Immature natural killer cell (primary cell): ENCODE measurements at regions not wholly inside any gene's neighbourhood (a gene's known extent, or its start where the extent isn't known, plus 50 kb on each side); places are given as distances from the start of the nearest gene placed in this dataset.

ENCODE experiments used
- DNase-seq, 3 donors: peaks; one replicate each; pipeline ENCODE4 v3.0.0; 2022; ENCODE audit warnings: mixed read lengths in 1 of 3
- H3K27ac Mint-ChIP-seq, 6 donors: one replicate each; pipeline ENCODE4 v1.8.0; 2020; ENCODE audit warnings: mixed read lengths in 6 of 6, mild to moderate bottlenecking in 5 of 6, inconsistent platforms in 4 of 6, moderate library complexity in 3 of 6
- H3K27me3 Mint-ChIP-seq, 3 donors: one replicate each; pipeline ENCODE4 v1.8.0; 2020 to 2021; ENCODE audit warnings: low read depth in 3 of 3, mild to moderate bottlenecking in 3 of 3, mixed read lengths in 3 of 3, moderate library complexity in 3 of 3, inconsistent platforms in 1 of 3
- H3K36me3 Mint-ChIP-seq, 3 donors: one replicate each; pipeline ENCODE4 v1.8.0; 2020; ENCODE audit warnings: mixed read lengths in 3 of 3, inconsistent platforms in 2 of 3, mild to moderate bottlenecking in 2 of 3
- H3K4me1 Mint-ChIP-seq, 2 donors: one replicate each; pipeline ENCODE4 v1.8.0; 2020; ENCODE audit warnings: inconsistent platforms in 2 of 2, mild to moderate bottlenecking in 2 of 2, mixed read lengths in 2 of 2, moderate library complexity in 1 of 2
- H3K4me3 Mint-ChIP-seq, 5 donors: one replicate each; pipeline ENCODE4 v1.8.0; 2020; ENCODE audit warnings: mild to moderate bottlenecking in 5 of 5, mixed read lengths in 5 of 5, inconsistent platforms in 3 of 5, moderate library complexity in 3 of 5
- H3K9me3 Mint-ChIP-seq, 6 donors: one replicate each; pipeline ENCODE4 v1.8.0; 2020; ENCODE audit warnings: mild to moderate bottlenecking in 6 of 6, mixed read lengths in 6 of 6, inconsistent platforms in 4 of 6, moderate library complexity in 3 of 6

DNA sequence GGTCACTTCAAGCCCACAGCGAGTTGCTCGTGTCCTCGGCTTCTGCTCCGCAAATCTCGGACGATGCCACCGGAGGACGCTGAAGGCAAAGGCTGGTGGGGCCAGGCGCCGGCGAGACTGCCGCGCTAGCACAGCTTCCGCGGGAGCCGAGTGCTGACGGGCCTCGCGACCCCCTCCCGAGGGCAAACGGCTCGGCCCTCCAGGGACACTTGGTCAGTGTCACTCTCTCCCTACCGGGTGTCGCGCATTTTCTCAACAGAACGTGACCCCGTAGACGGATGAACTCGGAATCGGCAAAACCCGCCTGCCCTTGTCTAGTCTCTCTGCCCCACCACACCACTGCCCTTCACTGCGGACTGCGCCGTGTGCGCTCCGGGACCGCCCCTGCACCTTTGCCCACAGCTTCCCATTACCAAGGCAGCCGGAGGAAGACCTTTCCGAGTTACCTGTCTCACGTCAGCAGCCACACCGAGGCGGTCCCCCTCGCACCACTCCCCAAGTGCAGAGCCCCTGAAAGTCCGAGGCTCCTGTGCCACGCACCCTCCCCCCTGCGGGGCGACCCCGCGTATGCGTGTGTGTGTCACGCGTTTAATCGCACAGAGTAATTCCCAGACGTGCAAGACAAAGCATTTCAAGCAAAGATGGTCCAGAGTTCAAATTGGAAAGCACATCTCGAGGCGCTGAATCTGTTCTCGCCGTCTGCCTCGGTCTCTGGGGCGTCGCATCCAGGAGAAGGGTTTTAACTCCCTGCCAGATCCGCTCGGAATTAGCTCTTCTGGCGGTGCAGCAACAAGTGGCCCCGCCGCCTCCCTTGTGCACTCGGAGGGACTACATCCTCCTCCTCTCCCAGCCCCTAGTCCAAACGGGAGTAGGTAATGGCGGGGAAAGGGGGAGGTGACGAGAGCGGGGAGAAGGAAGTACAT, 245.0 kb upstream of the TOPAZ1 start:
- Mint-ChIP-seq H3K4me3 (peak overlapping the region; percentile 47 to 79 (median 69)), H3K36me3 (peaks cover 0 to 3% (median 0%) of the 10 kb centered on the region in 3 donors), H3K4me1 (peaks cover 38 to 42% of the 10 kb centered on the region in 2 donors), H3K9me3 (peaks cover 0 to 6% (median 4%) of the 10 kb centered on the region in 6 donors), H3K27me3 (peaks cover 35 to 43% (median 36%) of the 10 kb centered on the region in 3 donors), H3K27ac (no peak overlapping the region)
- no peak for DNase-seq

DNA sequence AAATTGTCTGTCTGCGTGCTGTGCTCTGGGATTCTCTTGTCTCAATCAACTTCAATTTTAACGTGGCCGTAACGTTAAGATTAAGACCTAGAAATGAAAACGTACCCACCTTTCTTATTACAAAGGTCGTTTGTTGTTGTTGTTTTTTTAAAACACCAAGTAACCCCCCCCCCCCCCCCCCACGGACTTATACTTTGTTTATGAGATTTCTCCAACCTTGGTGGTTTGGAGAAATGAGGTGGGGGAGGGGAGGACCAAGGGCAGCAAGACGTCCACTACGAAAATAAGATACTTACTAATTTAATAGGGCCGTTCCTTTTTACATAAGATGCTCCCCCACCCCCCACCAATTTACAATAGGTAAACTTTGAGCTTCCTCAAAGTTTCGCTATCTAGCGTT, 244.4 kb upstream of the TOPAZ1 start:
- peaks cover 38 to 42% of the 10 kb centered on the region in 2 donors for H3K4me1 Mint-ChIP-seq
- H3K27me3 Mint-ChIP-seq: peaks cover 30 to 43% (median 34%) of the 10 kb centered on the region in 3 donors
- peaks cover 0 to 6% (median 0%) of the 10 kb centered on the region in 6 donors for H3K9me3 Mint-ChIP-seq
- no peak overlapping the region for H3K27ac Mint-ChIP-seq
- H3K36me3 Mint-ChIP-seq: no peaks in the 10 kb centered on the region
- H3K4me3 Mint-ChIP-seq: peak overlapping the region in 4 of 5 donors; percentile 38 to 67 (median 62)
- no peak for DNase-seq

DNA sequence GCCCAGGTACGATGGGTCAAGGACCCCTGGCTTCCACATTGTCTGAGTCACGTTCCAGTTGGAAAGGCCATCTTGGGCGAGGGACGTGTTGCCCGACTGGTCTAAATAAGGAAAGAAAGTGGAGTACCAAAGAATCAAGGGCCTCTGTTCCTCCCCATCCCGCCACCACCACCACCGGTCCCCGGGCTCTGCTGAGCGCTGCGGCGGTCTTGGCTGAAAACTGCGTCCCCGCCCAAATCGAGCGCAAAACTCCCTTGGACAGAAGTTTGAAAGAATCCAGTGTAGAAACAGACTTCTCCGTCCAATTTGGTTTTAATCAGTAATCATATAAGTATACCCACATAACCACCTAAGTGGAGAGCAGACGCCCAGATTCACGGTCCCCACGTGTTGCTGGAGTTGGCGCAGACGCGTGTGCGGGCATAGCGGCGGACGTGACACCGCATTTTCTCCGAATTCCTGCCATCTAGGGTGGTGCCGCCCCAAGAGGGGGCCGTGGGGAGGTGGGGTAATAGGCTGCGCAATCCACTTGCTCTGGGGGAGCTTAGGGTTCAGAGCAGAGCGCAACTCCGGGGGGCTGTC, 243.8 kb upstream of the TOPAZ1 start:
- H3K9me3 Mint-ChIP-seq: peaks cover 0 to 6% (median 0%) of the 10 kb centered on the region in 6 donors
- H3K4me1 Mint-ChIP-seq: peaks cover 38 to 42% of the 10 kb centered on the region in 2 donors
- peaks cover 35 to 43% (median 35%) of the 10 kb centered on the region in 3 donors for H3K27me3 Mint-ChIP-seq
- no peak for DNase-seq
- H3K36me3 Mint-ChIP-seq: no peaks in the 10 kb centered on the region
- H3K27ac Mint-ChIP-seq: no peak overlapping the region
- H3K4me3 Mint-ChIP-seq: peak overlapping the region in 3 of 5 donors; percentile 56 to 62 (median 62)

DNA sequence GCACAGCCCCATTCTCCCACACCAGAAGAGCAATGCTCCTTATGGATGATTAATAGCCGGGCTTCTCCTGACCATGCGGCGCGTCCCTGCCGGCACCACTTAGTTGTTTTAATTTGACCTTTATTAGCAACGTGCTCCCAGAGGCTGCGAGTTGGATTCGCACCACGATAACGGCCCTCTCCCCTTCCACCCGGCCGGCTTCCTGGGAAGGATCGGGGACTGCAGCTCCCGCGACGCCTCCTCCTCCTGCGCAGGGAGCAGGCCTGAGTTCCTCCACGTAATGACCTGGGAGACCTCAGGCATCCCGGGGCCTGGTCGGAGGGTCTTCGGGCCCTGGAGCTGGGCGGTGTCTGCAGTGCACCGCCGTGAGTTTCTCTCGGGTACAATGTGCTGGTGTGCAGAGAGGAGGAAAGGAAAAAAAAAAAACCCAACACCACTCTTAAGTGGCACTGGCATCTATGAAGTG, 243.3 kb upstream of the TOPAZ1 start:
- Mint-ChIP-seq H3K27me3 (peaks cover 33 to 39% (median 33%) of the 10 kb centered on the region in 3 donors), H3K4me1 (peaks cover 38 to 42% of the 10 kb centered on the region in 2 donors), H3K9me3 (peaks cover 0 to 6% (median 0%) of the 10 kb centered on the region in 6 donors), H3K27ac (no peak overlapping the region), H3K36me3 (no peaks in the 10 kb centered on the region), H3K4me3 (peak overlapping the region; percentile 24 to 62 (median 57))
- DNase-seq: no peak

DNA sequence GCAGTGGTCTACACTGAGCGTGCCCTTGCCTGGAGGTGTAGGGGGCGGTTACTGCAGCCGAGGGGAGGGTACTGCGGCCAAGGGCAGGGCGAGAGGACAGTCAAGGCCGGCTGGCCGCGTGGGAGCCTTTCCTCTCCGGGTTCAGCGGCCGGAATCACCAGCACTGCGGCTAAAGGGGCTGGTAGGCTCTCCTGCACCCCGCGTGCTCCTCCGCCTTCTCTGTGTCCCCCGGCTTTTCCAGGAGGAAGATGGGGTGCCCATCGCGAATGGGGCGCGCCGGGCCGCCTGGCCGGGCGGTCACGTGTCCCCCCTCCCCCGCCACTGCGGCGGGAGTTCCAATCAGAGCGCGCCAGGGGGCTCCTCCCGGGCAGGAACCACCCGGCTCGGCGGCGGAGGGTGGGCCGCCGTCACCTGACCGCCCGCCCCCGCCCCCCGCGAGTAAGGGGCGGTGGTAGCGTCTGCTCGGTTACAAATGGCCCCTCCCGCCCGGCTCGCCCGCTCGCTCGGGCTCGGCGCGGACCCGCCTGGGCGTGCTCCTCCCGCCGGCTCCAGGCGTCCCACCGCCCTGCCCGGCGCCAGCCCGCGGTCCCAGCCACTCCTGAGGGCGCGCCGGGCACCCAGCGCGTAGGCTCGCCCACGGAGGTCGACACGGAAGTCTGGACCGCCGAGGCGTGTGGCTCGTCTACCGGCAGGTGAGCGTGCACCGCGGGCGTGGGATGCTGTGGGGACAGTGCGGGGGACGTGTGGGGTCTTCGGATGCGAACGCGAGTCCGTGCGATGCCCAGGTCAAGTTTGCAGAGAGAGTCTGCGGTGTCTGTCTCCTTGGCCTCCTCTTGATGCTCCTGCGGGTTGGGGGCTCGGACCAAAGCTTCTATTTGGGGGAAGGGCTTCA, 242.6 kb upstream of the TOPAZ1 start:
- peaks cover 37 to 42% of the 10 kb centered on the region in 2 donors for H3K4me1 Mint-ChIP-seq
- peak overlapping the region; percentile 51 to 72 (median 61) for H3K4me3 Mint-ChIP-seq
- peaks cover 0 to 6% (median 0%) of the 10 kb centered on the region in 6 donors for H3K9me3 Mint-ChIP-seq
- H3K36me3 Mint-ChIP-seq: no peaks in the 10 kb centered on the region
- H3K27me3 Mint-ChIP-seq: peaks cover 28 to 32% (median 31%) of the 10 kb centered on the region in 3 donors
- no peak overlapping the region for H3K27ac Mint-ChIP-seq
- DNase-seq: peak in 1 of 3 donors; percentile 2

DNA sequence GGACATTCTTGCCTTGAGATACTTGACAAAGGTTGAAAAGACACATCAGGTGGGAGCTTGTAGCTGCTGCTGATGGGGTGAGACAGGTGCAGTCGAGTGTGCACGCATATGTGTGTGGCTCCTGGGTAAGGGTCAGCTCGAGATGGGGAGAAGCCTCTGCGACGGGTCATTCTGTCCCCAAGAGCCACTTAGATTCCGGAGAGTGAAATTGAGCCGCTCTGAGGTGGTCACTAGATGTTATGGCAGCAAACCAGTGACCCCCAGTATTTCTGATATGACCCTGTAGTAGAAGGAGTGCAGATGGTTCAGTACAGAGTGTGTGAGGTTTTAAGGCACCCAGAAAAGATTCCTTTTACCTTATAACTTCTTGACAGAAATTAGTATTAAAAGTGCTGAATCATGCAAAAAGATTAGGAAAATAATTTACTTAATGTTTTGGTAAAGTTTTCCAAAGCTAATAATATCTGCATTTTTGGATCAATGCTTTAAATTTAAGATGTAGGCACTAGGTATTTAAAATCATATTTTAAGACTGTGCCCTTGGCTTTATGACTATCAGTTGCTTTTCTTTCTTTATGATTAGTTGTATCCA, 241.9 kb upstream of the TOPAZ1 start:
- Mint-ChIP-seq H3K9me3 (no peaks in the 10 kb centered on the region), H3K4me1 (peaks cover 32 to 36% of the 10 kb centered on the region in 2 donors), H3K4me3 (peak overlapping the region; percentile 42 to 72 (median 57)), H3K36me3 (no peaks in the 10 kb centered on the region), H3K27ac (no peak overlapping the region), H3K27me3 (peaks cover 30 to 31% (median 31%) of the 10 kb centered on the region in 3 donors)
- no peak for DNase-seq

DNA sequence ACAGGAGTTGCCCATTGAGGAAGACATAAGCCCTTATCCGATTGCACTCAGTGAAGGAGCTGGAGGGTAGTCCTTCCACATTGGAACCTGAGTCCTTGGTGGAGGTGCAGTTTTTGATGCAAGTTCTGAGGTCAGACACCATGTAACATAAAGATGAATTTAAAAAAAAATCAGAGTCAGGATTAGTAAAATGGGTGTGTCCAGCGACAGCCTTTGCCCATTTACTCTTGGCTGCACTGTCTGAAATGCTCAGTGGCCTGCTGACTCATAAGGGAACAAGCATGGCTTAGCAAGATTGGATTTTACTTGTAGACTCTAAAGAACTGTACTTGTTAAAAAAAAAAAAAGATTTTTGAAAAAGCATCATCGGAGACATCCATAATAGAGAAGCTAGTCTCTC, 241.1 kb upstream of the TOPAZ1 start:
- peaks cover 29 to 36% (median 31%) of the 10 kb centered on the region in 3 donors for H3K27me3 Mint-ChIP-seq
- peaks cover 32 to 35% of the 10 kb centered on the region in 2 donors for H3K4me1 Mint-ChIP-seq
- no peak overlapping the region for H3K4me3 Mint-ChIP-seq

DNA sequence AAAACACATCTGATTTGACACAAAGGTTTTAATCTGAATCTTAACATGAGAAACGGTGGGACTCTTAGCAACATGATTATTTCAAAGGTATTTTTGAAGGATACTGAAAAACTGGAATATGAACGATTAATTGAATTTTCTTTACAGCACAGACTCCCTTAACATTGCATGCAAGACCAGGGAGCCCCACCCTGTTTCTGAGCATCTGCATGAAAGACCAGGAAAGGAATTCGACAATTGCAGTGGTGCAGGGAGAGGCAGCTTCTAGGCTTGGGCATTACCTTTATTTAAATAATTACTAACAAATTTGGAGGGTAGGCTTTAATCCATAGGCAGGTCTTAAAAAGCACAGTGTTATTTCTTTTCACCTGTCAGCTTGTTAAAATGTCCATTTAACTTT, 240.6 kb upstream of the TOPAZ1 start:
- H3K36me3 Mint-ChIP-seq: no peaks in the 10 kb centered on the region
- H3K4me1 Mint-ChIP-seq: peaks cover 27 to 30% of the 10 kb centered on the region in 2 donors
- no peak overlapping the region for H3K4me3 Mint-ChIP-seq
- no peaks in the 10 kb centered on the region for H3K9me3 Mint-ChIP-seq
- H3K27me3 Mint-ChIP-seq: peaks cover 26 to 31% (median 27%) of the 10 kb centered on the region in 3 donors
- no peak for DNase-seq
- H3K27ac Mint-ChIP-seq: no peak overlapping the region

More for the DNA sequence above, 241.1 kb upstream of the TOPAZ1 start:
- Mint-ChIP-seq H3K27ac (no peak overlapping the region), H3K36me3 (no peaks in the 10 kb centered on the region), H3K9me3 (no peaks in the 10 kb centered on the region)
- no peak for DNase-seq

DNA sequence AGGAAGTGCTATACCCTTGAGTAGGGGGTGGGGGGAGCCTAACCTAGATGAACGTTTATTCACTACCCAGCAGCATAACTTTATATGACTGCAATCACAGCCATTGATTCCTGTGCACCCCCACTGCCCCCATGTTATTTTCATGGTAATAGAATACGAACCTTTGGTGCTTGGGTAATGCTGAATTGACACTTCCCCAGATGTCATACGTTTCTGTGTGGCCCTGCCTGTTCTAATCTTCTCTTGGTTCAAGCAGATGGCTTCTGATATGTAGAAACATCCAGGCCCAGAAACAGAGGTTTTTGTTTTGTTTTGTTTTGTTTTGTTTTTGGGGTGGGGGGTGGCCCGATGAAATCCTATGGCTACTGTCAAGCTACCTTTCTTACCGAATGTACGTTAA, 237.9 kb upstream of the TOPAZ1 start:
- no peak overlapping the region for H3K27ac Mint-ChIP-seq
- H3K36me3 Mint-ChIP-seq: no peaks in the 10 kb centered on the region
- H3K4me1 Mint-ChIP-seq: peaks cover 5% of the 10 kb centered on the region in 2 donors
- no peak overlapping the region for H3K4me3 Mint-ChIP-seq
- peaks cover 8 to 20% (median 19%) of the 10 kb centered on the region in 3 donors for H3K27me3 Mint-ChIP-seq
- no peaks in the 10 kb centered on the region for H3K9me3 Mint-ChIP-seq
- no peak for DNase-seq

DNA sequence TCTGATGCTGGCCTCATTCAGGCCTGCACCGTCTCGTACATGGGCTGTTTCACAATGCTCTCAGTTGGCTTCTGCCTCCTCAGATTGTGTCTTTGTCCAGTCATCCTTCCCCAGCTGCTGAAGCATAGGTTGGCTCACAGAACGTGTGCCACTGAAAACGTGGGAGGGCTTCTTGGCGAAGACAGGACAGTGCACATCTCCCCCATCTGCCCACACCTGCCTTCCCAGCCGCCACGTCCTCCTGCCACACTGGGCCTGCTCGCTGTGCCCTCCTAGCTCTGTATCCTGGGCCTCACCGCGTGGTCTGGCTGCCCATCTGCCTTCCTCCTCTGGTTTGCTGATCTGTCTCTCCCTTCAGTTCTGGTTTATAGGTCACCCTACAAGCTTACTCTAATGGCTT, 230.0 kb upstream of the TOPAZ1 start:
- Mint-ChIP-seq H3K27ac (no peak overlapping the region), H3K9me3 (no peaks in the 10 kb centered on the region), H3K4me3 (no peak overlapping the region), H3K27me3 (peaks cover 1 to 9% (median 3%) of the 10 kb centered on the region in 3 donors), H3K36me3 (no peaks in the 10 kb centered on the region), H3K4me1 (no peaks in the 10 kb centered on the region)
- DNase-seq: no peak

DNA sequence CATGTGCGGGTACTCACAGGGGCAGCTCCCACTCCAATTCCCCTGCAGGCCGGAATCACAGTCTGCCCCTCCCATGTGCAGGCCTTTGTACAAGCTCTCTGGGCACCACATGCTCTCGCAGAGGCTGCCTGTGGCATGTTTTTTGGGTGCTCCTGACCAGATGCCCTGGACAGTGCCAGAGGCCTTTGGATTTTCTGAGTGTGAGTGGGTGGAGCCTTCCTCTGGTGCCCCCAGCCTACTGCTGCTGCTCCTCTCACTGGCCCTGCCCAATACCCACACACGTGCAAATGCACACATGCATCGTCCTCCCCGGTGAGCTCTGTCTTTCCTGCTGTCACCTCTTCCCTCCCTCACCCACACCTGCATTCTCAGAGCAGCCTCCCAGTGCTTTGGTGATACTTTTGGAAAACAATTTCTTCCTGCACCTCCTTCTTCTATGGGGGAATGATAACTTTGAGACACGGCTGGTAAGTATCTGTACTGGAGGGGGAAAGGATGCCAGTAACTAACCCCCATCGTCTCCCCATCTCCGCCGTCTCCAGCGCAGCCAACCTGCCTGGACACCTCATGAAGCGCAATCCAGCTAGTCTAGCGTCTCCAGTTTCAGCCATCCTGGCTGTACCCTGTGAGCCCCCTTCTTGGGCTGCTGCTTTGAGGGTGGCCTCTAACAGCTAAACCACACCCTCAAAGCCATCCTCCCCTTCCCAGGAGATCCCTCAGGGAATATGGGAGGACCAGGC, 229.4 kb upstream of the TOPAZ1 start:
- Mint-ChIP-seq H3K9me3 (no peaks in the 10 kb centered on the region), H3K27ac (no peak overlapping the region), H3K4me3 (no peak overlapping the region), H3K27me3 (peaks cover 1 to 9% (median 3%) of the 10 kb centered on the region in 3 donors), H3K4me1 (no peaks in the 10 kb centered on the region), H3K36me3 (no peaks in the 10 kb centered on the region)
- no peak for DNase-seq

DNA sequence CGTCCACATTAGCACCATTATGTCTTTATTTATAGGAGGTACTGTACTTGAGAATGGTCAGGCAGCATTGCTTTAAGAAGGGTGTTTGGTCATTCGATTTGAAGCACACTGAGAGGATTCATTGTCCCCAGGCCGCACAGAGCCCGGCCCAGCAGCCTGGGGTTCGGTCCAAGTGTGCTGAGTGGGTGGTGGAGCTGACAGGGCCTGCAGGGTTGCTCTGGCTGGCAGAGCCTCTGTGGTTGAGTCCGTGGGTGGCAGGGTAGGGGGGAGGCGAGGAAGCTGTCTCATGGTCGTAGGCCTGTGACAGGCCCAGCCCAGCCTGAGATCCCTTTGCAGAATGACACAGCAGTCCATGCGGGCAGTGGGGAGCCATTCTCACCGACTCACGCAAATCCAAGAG, 227.7 kb upstream of the TOPAZ1 start:
- Mint-ChIP-seq H3K27ac (no peak overlapping the region), H3K4me1 (no peaks in the 10 kb centered on the region), H3K4me3 (no peak overlapping the region), H3K36me3 (no peaks in the 10 kb centered on the region), H3K9me3 (no peaks in the 10 kb centered on the region), H3K27me3 (peaks cover 1 to 9% (median 2%) of the 10 kb centered on the region in 3 donors)
- DNase-seq: no peak
